Muscle layer of colon (tissue), 2 donors: ENCODE measurements at regions not wholly inside any gene's neighbourhood (a gene's known extent, or its start where the extent isn't known, plus 50 kb on each side); places are given as distances from the start of the nearest gene placed in this dataset.

Source experiments
- H3K27ac ChIP-seq: one replicate; pipeline ENCODE4 v1.7.0; 2013; ENCODE audit warnings: low read depth, mild to moderate bottlenecking, low read length, moderate library complexity
- H3K27me3 ChIP-seq, 2 donors: one replicate each; pipeline ENCODE4 v1.7.0; 2013; ENCODE audit warnings: low read length in 2 of 2, mild to moderate bottlenecking in 2 of 2; ENCODE audit not compliant: insufficient read depth in 2 of 2, control insufficient read depth in 1 of 2
- H3K36me3 ChIP-seq: one replicate; pipeline ENCODE4 v1.7.0; 2013; ENCODE audit warnings: mild to moderate bottlenecking, low read length; ENCODE audit not compliant: insufficient read depth
- H3K4me1 ChIP-seq: one replicate; pipeline ENCODE4 v1.7.0; 2013; ENCODE audit warnings: mild to moderate bottlenecking, low read length; ENCODE audit not compliant: insufficient read depth
- H3K4me3 ChIP-seq, 2 donors: one replicate each; pipeline ENCODE4 v1.7.0; 2013; ENCODE audit warnings: low read length in 2 of 2, low read depth in 1 of 2, mild to moderate bottlenecking in 1 of 2, moderate library complexity in 1 of 2
- H3K9ac ChIP-seq: one replicate; pipeline ENCODE4 v1.7.0; 2013; ENCODE audit warnings: low read length
- H3K9me3 ChIP-seq: one replicate; pipeline ENCODE4 v1.7.0; 2013; ENCODE audit warnings: mild to moderate bottlenecking, low read length
- donor health status: abdominal sarcoma.
- donor health status: Adenocarcinoma of cecum.

- no peak overlapping the region for H3K4me3 ChIP-seq
Observed at GRCh38 chr12:77720258-77720657, 110.4 kb upstream of the NAV3 start.

GRCh38 chr12:77710209-77710608 is 120.5 kb upstream of the NAV3 start:
- Histone ChIP-seq H3K9me3 (no peaks in the 10 kb centered on the region), H3K4me3 (no peak overlapping the region), H3K27ac (no peak overlapping the region), H3K4me1 (no peaks in the 10 kb centered on the region), H3K36me3 (no peaks in the 10 kb centered on the region), H3K27me3 (no peaks in the 10 kb centered on the region), H3K9ac (no peak overlapping the region)

More at GRCh38 chr12:77720258-77720657, 110.4 kb upstream of the NAV3 start:
- no peaks in the 10 kb centered on the region for H3K27me3 ChIP-seq
- no peaks in the 10 kb centered on the region for H3K36me3 ChIP-seq
- H3K4me1 ChIP-seq = no peaks in the 10 kb centered on the region
- H3K27ac ChIP-seq = no peak overlapping the region
- H3K9me3 ChIP-seq = no peaks in the 10 kb centered on the region
- H3K9ac ChIP-seq = no peak overlapping the region

- no peak overlapping the region for H3K27ac ChIP-seq
- H3K4me1 ChIP-seq = no peaks in the 10 kb centered on the region
- H3K27me3 ChIP-seq = no peaks in the 10 kb centered on the region
- no peaks in the 10 kb centered on the region for H3K36me3 ChIP-seq
- no peak overlapping the region for H3K4me3 ChIP-seq
- H3K9me3 ChIP-seq = no peaks in the 10 kb centered on the region
- no peak overlapping the region for H3K9ac ChIP-seq
Observed at GRCh38 chr12:77697126-77697525, 133.6 kb upstream of the NAV3 start.

- Histone ChIP-seq H3K27ac (no peak overlapping the region), H3K4me3 (no peak overlapping the region), H3K27me3 (no peaks in the 10 kb centered on the region), H3K36me3 (no peaks in the 10 kb centered on the region), H3K9me3 (no peaks in the 10 kb centered on the region), H3K9ac (no peak overlapping the region), H3K4me1 (no peaks in the 10 kb centered on the region)
Observed at GRCh38 chr12:77696183-77696582, 134.5 kb upstream of the NAV3 start.

GRCh38 chr12:77689510-77690086 is 141.1 kb upstream of the NAV3 start:
- no peaks in the 10 kb centered on the region for H3K27me3 ChIP-seq

GRCh38 chr12:77687321-77687720 is 143.4 kb upstream of the NAV3 start:
- H3K9ac ChIP-seq = no peak overlapping the region
- H3K27me3 ChIP-seq = no peaks in the 10 kb centered on the region
- H3K27ac ChIP-seq = no peak overlapping the region
- no peak overlapping the region for H3K4me3 ChIP-seq
- H3K9me3 ChIP-seq = no peaks in the 10 kb centered on the region
- no peaks in the 10 kb centered on the region for H3K36me3 ChIP-seq
- no peaks in the 10 kb centered on the region for H3K4me1 ChIP-seq

More at GRCh38 chr12:77689510-77690086, 141.1 kb upstream of the NAV3 start:
- H3K9me3 ChIP-seq = no peaks in the 10 kb centered on the region
- H3K27ac ChIP-seq = no peak overlapping the region
- no peak overlapping the region for H3K9ac ChIP-seq
- no peaks in the 10 kb centered on the region for H3K4me1 ChIP-seq
- no peak overlapping the region for H3K4me3 ChIP-seq
- H3K36me3 ChIP-seq = no peaks in the 10 kb centered on the region

GRCh38 chr12:77686760-77687159 is 143.9 kb upstream of the NAV3 start:
- Histone ChIP-seq H3K9ac (no peak overlapping the region), H3K9me3 (no peaks in the 10 kb centered on the region), H3K27me3 (no peaks in the 10 kb centered on the region), H3K4me3 (no peak overlapping the region), H3K4me1 (no peaks in the 10 kb centered on the region), H3K27ac (no peak overlapping the region), H3K36me3 (no peaks in the 10 kb centered on the region)

GRCh38 chr12:77685901-77686300 is 144.8 kb upstream of the NAV3 start:
- no peaks in the 10 kb centered on the region for H3K36me3 ChIP-seq
- no peak overlapping the region for H3K9ac ChIP-seq
- H3K4me1 ChIP-seq = no peaks in the 10 kb centered on the region
- H3K27ac ChIP-seq = no peak overlapping the region
- H3K9me3 ChIP-seq = no peaks in the 10 kb centered on the region
- H3K27me3 ChIP-seq = no peaks in the 10 kb centered on the region
- H3K4me3 ChIP-seq = no peak overlapping the region

GRCh38 chr12:77685112-77685511 is 145.6 kb upstream of the NAV3 start:
- H3K4me3 ChIP-seq = no peak overlapping the region
- H3K27ac ChIP-seq = no peak overlapping the region
- no peak overlapping the region for H3K9ac ChIP-seq
- H3K27me3 ChIP-seq = no peaks in the 10 kb centered on the region
- H3K36me3 ChIP-seq = no peaks in the 10 kb centered on the region
- no peaks in the 10 kb centered on the region for H3K9me3 ChIP-seq
- no peaks in the 10 kb centered on the region for H3K4me1 ChIP-seq

GRCh38 chr12:77682488-77682887 is 148.2 kb upstream of the NAV3 start:
- no peaks in the 10 kb centered on the region for H3K27me3 ChIP-seq
- H3K27ac ChIP-seq = no peak overlapping the region
- no peaks in the 10 kb centered on the region for H3K9me3 ChIP-seq
- no peaks in the 10 kb centered on the region for H3K4me1 ChIP-seq
- no peaks in the 10 kb centered on the region for H3K36me3 ChIP-seq
- H3K9ac ChIP-seq = no peak overlapping the region
- H3K4me3 ChIP-seq = no peak overlapping the region

GRCh38 chr12:77681726-77682125 is 149.0 kb upstream of the NAV3 start:
- Histone ChIP-seq H3K9me3 (no peaks in the 10 kb centered on the region), H3K4me1 (no peaks in the 10 kb centered on the region), H3K36me3 (no peaks in the 10 kb centered on the region), H3K4me3 (no peak overlapping the region), H3K27me3 (no peaks in the 10 kb centered on the region), H3K27ac (no peak overlapping the region), H3K9ac (no peak overlapping the region)

- Histone ChIP-seq H3K9me3 (no peaks in the 10 kb centered on the region), H3K4me3 (no peak overlapping the region), H3K9ac (no peak overlapping the region), H3K4me1 (no peaks in the 10 kb centered on the region), H3K27ac (no peak overlapping the region), H3K27me3 (no peaks in the 10 kb centered on the region), H3K36me3 (no peaks in the 10 kb centered on the region)
Observed at GRCh38 chr12:77679686-77680085, 151.0 kb upstream of the NAV3 start.
